ENCODE measurements at regions not wholly inside any gene's neighbourhood (a gene's known extent, or its start where the extent isn't known, plus 50 kb on each side); places are given as distances from the start of the nearest gene placed in this dataset.
"Not testable (repeated sequence)": the region's sequence is repeated elsewhere in the genome, so short reads cannot be mapped to it uniquely, and the experiment has no call there.

DNA sequence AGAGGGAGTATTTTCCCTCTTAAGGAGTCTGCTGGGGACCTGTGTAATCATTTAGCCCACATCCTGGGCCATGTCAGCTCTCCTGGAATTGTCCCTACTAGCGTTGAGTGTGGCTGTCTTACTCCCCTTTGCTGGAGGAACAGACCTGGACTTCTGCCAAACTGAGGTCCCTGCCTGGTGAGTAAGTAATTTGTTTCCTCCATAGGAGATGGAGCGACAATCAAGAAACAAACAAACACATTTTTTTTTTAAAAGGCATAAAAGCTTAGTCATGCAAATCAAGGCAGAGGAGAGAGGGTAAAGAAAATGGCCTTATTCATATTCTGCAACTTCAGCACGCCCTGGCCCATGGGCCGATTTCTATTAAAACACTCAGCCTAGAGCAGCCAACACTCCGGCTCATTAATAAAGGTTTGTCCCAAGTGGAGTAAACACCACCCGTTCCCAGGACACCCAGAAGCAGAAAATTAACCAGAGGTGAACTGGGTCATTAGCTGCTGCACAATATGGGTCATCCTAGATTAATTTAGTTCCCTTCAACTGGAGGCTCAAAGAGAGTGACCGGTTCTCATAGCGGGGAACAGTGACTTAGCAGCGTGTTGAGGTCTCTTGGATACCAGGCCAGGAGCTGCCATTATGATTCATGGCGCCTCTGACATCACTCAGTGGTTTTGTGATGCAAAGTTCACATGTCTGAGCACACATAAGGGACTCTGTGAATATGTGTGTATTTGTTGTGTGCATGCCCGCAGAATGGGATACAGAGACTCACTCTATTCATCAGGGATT, 165.0 kb upstream of the SULF2 start:
- DNase-seq = peak; percentile 92

- DNase-seq = peak; percentile 58
Observed at GRCh38 chr20:47949230-47949629, 163.9 kb upstream of the SULF2 start.

DNA sequence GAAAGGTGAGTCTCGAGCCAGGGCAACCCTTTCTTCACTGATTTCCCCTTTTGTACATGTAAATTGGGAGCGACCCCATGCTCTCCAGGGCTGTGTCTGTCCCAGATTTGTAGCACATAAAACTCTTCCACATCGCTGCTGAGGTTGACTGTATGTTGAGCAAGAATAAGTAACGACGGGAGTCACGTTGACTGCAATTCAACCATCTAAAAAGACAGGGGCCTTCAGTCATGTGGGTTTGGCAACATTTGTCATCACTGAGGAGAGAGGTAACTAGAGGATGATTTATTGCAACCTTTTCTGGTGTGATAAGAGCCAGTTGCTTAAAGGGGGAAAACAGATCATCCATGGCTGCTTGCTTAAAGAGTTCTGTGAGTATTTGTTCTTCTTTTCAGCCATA, 159.4 kb upstream of the SULF2 start:
- DNase-seq = no peak

DNA sequence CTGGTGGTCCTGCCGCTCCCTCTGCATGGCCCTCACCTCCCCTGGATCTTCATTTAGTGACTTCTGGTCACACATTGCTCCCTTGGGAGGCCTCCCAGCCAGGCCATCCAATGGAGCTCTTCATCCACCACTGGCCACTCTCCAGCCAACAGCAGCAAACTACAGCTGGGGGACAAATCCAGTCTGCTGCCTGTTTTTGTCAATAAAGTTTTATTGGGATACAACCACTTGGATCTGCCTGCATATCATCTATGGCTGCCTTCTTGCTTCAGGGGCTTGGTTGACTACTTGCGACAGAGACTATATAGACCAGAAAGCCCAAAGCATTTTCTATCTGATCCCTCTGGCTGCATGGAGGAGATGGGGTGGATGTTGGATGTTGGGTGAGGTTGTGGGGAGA, 156.6 kb upstream of the SULF2 start:
- no peak for DNase-seq

DNA sequence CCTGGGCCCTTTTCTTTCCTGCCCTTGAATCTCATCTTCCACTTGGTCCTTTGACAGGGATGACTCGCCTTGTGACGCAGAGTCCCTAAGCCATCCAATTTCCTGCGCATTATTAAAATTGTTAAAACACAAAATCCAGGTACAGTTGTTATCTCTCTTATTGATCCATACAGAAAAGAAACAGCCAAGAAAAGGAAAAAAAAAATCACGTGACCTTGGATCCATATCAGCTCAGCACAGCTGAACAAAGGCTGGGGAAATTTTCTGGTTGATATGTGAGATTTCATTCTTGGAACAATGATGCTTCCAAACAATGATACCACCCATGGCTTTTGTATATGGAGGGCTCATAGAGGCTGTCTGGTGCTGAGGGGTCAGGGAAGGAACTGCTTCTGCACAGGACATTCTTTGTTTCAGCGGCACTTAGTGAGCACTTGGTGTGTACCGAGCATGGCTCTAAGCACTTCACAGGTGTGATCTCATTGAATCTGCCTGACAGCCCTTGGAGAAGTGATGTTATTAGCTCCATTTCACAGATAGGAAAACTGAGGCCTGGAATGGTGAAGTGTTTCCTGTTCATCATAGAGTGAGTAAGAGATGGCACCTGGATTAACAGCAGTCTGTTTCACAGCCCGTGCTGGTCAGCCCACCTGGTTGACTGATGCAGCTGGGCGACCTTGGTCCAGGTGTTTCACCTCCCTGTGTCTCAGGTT, 155.0 kb upstream of the SULF2 start:
- DNase-seq = no peak

DNA sequence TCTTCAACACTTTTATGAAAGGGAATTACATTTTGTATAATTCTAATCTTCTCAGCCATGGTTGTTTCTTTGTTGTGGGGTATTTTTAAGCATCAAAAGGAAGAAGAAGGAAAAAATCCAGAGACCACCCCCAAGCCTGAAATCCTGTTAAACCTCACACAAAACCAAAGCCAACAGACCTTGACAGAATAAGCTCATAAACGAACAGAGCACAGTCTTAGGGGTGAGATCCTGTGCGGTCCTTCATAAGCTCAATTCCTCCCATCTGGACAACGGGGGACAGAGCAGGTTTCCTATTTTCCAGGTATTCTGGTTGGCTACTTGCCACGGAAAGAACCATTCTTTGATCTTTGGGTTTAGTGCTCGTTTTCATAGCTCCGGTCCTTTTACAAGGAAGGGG, 151.3 kb upstream of the SULF2 start:
- DNase-seq = no peak

DNA sequence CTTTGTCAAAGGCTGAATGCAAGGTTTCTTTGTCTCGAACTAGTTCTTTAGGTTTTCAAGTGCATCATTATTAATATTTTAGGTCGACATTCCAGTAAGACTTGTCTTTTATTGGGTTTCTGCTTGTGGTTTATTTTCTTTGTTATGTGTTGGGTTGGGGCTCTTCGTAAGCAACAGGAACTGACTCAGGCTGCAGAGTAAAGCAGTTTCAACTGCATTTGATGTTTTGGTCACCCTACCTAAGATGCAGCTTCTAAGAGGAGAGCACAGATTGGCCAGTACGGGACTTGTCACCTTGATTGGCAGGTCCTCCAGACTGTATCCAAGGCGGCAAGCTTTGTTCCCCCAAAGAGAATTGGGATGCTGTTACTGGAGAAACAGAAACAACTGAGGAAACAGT, 149.5 kb upstream of the SULF2 start:
- peak; percentile 36 for DNase-seq

- no peak for DNase-seq
Observed at GRCh38 chr20:47931443-47931842, 146.2 kb upstream of the SULF2 start.

GRCh38 chr20:47931002-47931401, 145.7 kb upstream of the SULF2 start:
- DNase-seq = no peak

DNA sequence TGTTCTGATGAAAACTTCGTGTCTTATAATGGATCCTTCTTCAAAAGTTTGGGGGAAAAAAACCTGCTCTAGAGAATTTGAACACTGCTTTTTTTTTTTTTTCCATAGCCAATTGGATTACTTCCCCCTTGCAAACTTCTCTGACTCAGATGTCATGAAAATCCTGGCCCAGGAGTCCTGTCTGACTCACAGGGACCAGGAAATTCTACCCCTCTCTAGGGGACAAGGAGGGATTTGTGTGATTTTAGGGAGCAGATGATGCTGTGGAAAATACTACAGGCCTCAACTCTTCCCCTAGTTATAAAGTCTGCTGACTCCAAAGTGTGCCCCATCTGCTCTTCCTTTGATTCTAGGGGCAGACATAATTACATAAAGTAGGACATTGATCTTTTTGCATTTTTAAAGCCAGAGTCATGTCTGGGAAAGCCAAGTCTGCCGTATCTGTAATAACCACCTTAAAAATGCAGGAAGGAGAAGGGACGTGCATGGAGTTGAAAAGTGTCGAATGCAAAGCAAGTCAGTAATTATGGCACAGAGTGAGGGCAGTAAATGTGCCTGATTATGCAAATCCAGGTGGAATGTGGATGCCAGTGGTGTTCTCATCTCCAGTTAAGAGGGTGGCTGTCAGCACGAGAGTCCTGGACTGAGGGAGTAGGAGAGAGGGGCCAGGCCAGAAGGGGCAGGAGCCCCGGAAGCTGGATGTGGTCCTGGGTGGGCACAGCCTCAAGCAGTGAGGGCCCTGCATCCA, 144.3 kb upstream of the SULF2 start:
- DNase-seq = peak; percentile 62

- no peak for DNase-seq
Observed at GRCh38 chr20:47927944-47928343, 142.7 kb upstream of the SULF2 start.

DNA sequence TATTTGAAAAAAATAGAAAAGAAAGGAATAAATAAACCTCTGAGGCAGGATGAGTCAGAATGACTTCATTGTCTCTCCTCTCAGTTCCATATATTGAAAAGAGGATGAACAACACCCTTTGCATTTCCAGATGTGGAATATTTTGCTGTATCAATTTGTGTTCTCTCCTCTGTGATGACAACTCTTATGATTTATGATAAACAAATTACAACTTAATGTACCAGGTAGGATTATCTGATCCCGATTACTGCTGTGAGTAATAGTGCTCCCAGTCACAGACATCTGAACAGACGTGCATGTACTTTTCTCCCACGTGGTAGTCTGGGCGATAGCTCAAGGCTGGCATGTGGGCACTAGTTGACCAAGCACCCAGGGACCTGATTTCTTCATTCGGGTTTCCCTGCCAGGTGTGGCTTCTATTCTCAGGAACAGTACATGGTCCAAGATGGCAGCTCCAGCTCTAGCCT, 142.1 kb upstream of the SULF2 start:
- DNase-seq = peak; percentile 18

DNA sequence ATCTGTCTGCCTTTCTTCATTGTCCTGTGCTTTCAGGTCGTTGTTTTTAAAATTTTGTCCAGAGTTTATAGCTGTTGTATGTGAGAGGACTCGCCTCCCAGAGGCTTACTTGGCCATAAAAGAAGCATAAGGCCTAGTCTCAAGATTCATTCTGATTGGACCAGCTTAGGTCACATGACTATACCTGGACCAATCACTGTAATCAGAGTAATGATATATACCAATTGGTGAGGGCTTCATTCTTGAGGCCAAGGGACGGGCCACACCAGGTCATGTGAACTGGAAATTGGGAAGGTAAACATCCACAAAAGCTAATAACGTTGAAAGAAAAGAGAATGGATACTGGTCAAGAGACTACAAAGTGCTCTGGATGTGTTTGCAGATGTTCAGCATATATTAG, 141.4 kb upstream of the SULF2 start:
- no peak for DNase-seq

GRCh38 chr20:47925593-47925992, 140.3 kb upstream of the SULF2 start:
- DNase-seq = no peak

GRCh38 chr20:47922269-47922668, 137.0 kb upstream of the SULF2 start:
- DNase-seq = peak; percentile 24

- not testable (repeated sequence) for DNase-seq
Observed at GRCh38 chr20:47921829-47922228, 136.5 kb upstream of the SULF2 start.

DNA sequence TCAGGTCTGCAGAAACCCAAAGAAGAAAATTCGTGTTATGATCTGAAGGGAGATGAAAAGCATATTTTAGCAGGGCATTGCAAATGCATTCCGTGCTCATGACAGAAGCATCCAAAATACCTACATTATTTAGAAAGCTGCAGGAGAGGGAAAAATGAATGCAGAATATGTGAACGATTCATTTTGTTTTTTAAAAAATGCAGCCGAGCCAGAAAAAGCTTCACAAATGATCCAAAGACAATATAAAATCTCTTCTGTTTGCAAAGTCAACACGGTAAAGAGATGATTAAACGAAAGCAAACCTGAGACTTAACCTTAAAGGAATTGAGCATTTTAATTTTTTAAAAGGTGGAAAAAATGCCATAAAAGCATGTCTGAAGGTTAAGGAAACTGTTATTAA, 136.1 kb upstream of the SULF2 start:
- no peak for DNase-seq

- no peak for DNase-seq
Observed at GRCh38 chr20:47917549-47918070, 132.3 kb upstream of the SULF2 start.

DNA sequence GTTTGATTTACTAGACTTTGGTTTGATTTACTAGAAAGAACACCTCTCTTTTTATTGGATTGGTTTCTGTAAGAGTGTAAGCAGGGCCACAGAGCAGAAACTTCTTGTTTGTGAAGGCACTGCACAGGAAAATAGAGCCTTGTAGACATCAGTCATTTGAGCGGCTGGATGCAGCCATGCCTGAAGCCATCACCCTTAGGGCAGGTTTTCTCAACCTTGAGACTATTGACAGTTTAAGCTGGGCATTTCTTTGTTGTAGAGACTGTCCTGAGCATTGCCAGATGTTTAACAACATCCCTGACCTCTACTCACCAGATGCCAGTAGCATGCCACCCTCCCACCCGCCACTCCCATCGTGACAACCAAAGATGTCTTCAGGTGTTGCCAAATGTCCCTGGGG, 130.2 kb upstream of the SULF2 start:
- no peak for DNase-seq

GRCh38 chr20:47914792-47915191, 129.5 kb upstream of the SULF2 start:
- DNase-seq = no peak

- peak; percentile 22 for DNase-seq
Observed at GRCh38 chr20:47912786-47913501, 127.7 kb upstream of the SULF2 start.

DNA sequence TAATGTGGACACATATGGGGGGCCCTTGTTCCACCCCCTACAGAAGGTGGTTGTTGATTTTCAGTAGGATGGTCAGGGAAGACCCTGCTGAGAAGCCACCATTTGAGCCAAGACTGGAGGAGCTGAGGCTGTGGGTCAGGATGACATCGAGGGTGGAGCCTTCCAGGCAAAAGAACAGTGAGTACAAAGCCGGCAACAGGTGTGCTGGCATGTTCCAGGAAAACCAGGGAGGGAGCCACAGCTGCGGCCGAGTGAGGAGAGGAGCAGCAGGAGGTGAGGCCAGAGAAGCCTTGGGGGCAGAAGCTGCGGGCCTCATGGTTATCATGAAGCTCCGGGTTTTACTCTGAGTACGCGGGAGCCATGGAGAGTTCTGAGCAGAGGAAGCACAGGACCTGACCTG, 126.9 kb upstream of the SULF2 start:
- not testable (repeated sequence) for DNase-seq

Data from dermis blood vessel endothelial cell (primary cell).